Skin of body (tissue), 1 donor: ENCODE measurements at regions not wholly inside any gene's neighbourhood (a gene's known extent, or its start where the extent isn't known, plus 50 kb on each side); places are given as distances from the start of the nearest gene placed in this dataset.
A peak's percentile ranks its signal among the peaks of the same experiment; 100 is the strongest.

ENCODE experiments used
- DNase-seq: peaks from one replicate; lab custom pipeline; 2025; lab: John Stamatoyannopoulos, UW

- peak; percentile 89 for DNase-seq
These were observed 153.2 kb upstream of the GPR149 start for GRCh38 chr3:154583086-154583634.

GRCh38 chr3:154582501-154582900 lies 152.5 kb upstream of the GPR149 start:
- no peak for DNase-seq

- DNase-seq, result no peak
These were observed 141.7 kb upstream of the GPR149 start for GRCh38 chr3:154571553-154572226.

- no peak for DNase-seq
These were observed 138.1 kb upstream of the GPR149 start for GRCh38 chr3:154568064-154568463.

- DNase-seq, result no peak
These were observed 129.6 kb upstream of the GPR149 start for GRCh38 chr3:154559623-154560022.

- DNase-seq, result no peak
These were observed 122.3 kb upstream of the GPR149 start for GRCh38 chr3:154552338-154552737.

- no peak for DNase-seq
These were observed 119.4 kb upstream of the GPR149 start for GRCh38 chr3:154549391-154549790.

GRCh38 chr3:154548341-154548740 lies 118.4 kb upstream of the GPR149 start:
- no peak for DNase-seq

GRCh38 chr3:154542837-154543236 lies 112.8 kb upstream of the GPR149 start:
- DNase-seq, result no peak

GRCh38 chr3:154540950-154541604 lies 111.1 kb upstream of the GPR149 start:
- no peak for DNase-seq

GRCh38 chr3:154538566-154539360 lies 108.8 kb upstream of the GPR149 start:
- DNase-seq, result no peak

- DNase-seq, result no peak
These were observed 106.8 kb upstream of the GPR149 start for GRCh38 chr3:154536751-154537150.

GRCh38 chr3:154522036-154522602 lies 92.1 kb upstream of the GPR149 start:
- DNase-seq, result no peak

GRCh38 chr3:154517404-154517803 lies 87.4 kb upstream of the GPR149 start:
- no peak for DNase-seq

- no peak for DNase-seq
These were observed 85.9 kb upstream of the GPR149 start for GRCh38 chr3:154515921-154516320.

- no peak for DNase-seq
These were observed 80.8 kb upstream of the GPR149 start for GRCh38 chr3:154510780-154511179.

GRCh38 chr3:154507727-154508126 lies 77.7 kb upstream of the GPR149 start:
- no peak for DNase-seq

- DNase-seq, result no peak
These were observed 67.0 kb upstream of the GPR149 start for GRCh38 chr3:154496978-154497377.

- no peak for DNase-seq
These were observed 66.5 kb upstream of the GPR149 start for GRCh38 chr3:154496540-154496939.

- no peak for DNase-seq
These were observed 57.0 kb upstream of the GPR149 start for GRCh38 chr3:154486949-154487348.

- no peak for DNase-seq
These were observed 52.5 kb upstream of the GPR149 start for GRCh38 chr3:154482507-154482906.

- no peak for DNase-seq
These were observed 50.0 kb upstream of the GPR149 start for GRCh38 chr3:154480033-154480432.
